ENCODE measurements at regions not wholly inside any gene's neighbourhood (a gene's known extent, or its start where the extent isn't known, plus 50 kb on each side); places are given as distances from the start of the nearest gene placed in this dataset.

GRCh38 chr9:1837453-1838084 lies 177.6 kb upstream of the SMARCA2 start:
- TF ChIP-seq, protein P1, sequence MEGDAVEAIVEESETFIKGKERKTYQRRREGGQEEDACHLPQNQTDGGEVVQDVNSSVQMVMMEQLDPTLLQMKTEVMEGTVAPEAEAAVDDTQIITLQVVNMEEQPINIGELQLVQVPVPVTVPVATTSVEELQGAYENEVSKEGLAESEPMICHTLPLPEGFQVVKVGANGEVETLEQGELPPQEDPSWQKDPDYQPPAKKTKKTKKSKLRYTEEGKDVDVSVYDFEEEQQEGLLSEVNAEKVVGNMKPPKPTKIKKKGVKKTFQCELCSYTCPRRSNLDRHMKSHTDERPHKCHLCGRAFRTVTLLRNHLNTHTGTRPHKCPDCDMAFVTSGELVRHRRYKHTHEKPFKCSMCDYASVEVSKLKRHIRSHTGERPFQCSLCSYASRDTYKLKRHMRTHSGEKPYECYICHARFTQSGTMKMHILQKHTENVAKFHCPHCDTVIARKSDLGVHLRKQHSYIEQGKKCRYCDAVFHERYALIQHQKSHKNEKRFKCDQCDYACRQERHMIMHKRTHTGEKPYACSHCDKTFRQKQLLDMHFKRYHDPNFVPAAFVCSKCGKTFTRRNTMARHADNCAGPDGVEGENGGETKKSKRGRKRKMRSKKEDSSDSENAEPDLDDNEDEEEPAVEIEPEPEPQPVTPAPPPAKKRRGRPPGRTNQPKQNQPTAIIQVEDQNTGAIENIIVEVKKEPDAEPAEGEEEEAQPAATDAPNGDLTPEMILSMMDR (IDR thresholded peaks at IDR 0.05; ENCODE audit: insufficient read depth, low read depth, low read length) = peak; percentile 23
- no peak overlapping the region for H3K4me3 ChIP-seq (ENCODE audit: low read depth, low read length)
- peak; percentile 2 for DNase-seq (ENCODE audit: low read depth)

DNA sequence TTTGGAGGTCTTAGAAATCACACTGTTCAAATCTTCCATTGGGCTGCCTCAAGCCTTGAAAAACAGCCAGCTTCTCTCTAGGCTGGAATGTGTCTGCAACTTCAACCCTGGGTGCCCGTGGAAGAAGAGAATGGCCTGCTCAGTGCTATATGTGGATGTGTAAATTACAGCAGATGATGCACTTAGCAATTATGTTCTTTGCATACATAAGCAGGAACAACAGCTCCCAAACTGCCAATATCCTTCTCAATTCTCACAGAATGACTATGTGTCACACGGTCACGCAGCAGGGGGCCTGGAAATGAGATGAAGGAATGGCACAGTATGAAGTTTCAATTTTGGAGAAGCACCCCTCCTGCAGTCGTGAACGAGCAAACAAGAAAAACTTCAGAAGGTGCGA lies 175.2 kb upstream of the SMARCA2 start:
- TF ChIP-seq, protein P1 (IDR thresholded peaks at IDR 0.05; ENCODE audit: insufficient read depth, low read depth, low read length) = no peak
- DNase-seq (ENCODE audit: low read depth) = no peak
- H3K4me3 ChIP-seq (ENCODE audit: low read depth, low read length) = no peak overlapping the region

DNA sequence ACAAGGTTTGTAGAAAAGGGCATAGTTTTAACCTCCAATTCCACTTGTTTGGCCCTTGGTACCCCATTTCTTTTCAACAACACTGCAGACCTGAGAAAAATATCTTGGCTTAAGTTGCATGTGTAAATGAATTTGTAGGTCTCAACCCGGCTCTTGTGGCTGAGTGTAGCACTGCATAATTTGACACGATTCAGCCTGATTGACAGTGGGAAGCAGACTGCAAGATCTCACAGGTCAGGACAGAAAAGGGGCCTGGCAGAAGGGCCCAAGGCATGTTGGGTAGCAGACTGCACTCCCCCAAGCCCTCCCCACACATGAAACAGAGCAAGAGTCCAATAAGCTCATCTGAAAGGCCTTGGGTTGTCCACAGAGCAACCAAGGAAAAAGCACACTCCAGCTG lies 169.7 kb upstream of the SMARCA2 start:
- DNase-seq (ENCODE audit: low read depth) = no peak
- TF ChIP-seq, protein P1 (IDR thresholded peaks at IDR 0.05; ENCODE audit: insufficient read depth, low read depth, low read length) = no peak
- H3K4me3 ChIP-seq (ENCODE audit: low read depth, low read length) = no peak overlapping the region

- DNase-seq (ENCODE audit: low read depth) = no peak
- H3K4me3 ChIP-seq (ENCODE audit: low read depth, low read length) = no peak overlapping the region
- TF ChIP-seq, protein P1 (IDR thresholded peaks at IDR 0.05; ENCODE audit: insufficient read depth, low read depth, low read length) = no peak
Observed at GRCh38 chr9:1855726-1856125, 159.4 kb upstream of the SMARCA2 start.

GRCh38 chr9:1857808-1858207 lies 157.3 kb upstream of the SMARCA2 start:
- TF ChIP-seq, protein P1 (IDR thresholded peaks at IDR 0.05; ENCODE audit: insufficient read depth, low read depth, low read length) = no peak
- H3K4me3 ChIP-seq (ENCODE audit: low read depth, low read length) = no peak overlapping the region
- no peak for DNase-seq (ENCODE audit: low read depth)

- no peak overlapping the region for H3K4me3 ChIP-seq (ENCODE audit: low read depth, low read length)
- TF ChIP-seq, protein P1 (IDR thresholded peaks at IDR 0.05; ENCODE audit: insufficient read depth, low read depth, low read length) = peak; percentile 40
- peak; percentile 2 for DNase-seq (ENCODE audit: low read depth)
Observed at GRCh38 chr9:1869843-1870242, 145.3 kb upstream of the SMARCA2 start.

DNA sequence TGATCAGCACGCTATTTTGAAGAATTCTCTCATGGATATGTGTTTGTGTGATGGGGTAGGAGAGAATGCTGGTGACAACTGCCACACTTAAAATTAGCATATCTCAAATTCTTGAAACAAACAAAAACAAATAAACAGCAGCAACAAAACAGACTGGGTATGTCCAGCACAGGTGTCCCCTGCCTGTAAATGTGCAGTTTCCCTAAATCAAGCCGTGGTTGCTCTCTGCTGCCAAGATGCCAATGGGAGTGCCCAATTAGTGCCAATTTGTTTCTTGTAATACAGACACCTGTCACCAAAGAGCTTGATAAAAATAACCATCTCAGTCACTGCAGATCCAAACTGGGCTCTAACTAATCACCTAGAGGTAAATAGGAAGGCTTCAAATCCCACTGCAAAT lies 144.2 kb upstream of the SMARCA2 start:
- no peak for DNase-seq (ENCODE audit: low read depth)
- H3K4me3 ChIP-seq (ENCODE audit: low read depth, low read length) = no peak overlapping the region
- TF ChIP-seq, protein P1 (IDR thresholded peaks at IDR 0.05; ENCODE audit: insufficient read depth, low read depth, low read length) = no peak

Data from fibroblast of villous mesenchyme (primary cell).